HG03469 (cell line): ENCODE measurements at regions not wholly inside any gene's neighbourhood (a gene's known extent, or its start where the extent isn't known, plus 50 kb on each side); places are given as distances from the start of the nearest gene placed in this dataset.

ENCODE experiments used
- ATAC-seq: cut with Tn5 transposase; IDR thresholded peaks from one replicate; pipeline ENCODE4 v1.9.1; 2021; ENCODE audit warnings: mild to moderate bottlenecking, moderate library complexity, moderate number of reproducible peaks; ENCODE audit not compliant: unreplicated experiment

GRCh38 chr2:5544205-5544786 is 147.9 kb upstream of the SOX11 start:
- no peak for ATAC-seq

GRCh38 chr2:5546181-5546580 is 146.0 kb upstream of the SOX11 start:
- ATAC-seq: no peak

GRCh38 chr2:5548991-5549715 is 143.0 kb upstream of the SOX11 start:
- ATAC-seq: no peak

- ATAC-seq: no peak
Measured at GRCh38 chr2:5549771-5550170, 142.4 kb upstream of the SOX11 start.

- no peak for ATAC-seq
Measured at GRCh38 chr2:5555636-5556035, 136.5 kb upstream of the SOX11 start.

- ATAC-seq: no peak
Measured at GRCh38 chr2:5561006-5561405, 131.2 kb upstream of the SOX11 start.

GRCh38 chr2:5562426-5562825 is 129.8 kb upstream of the SOX11 start:
- no peak for ATAC-seq

GRCh38 chr2:5562865-5563264 is 129.3 kb upstream of the SOX11 start:
- ATAC-seq: no peak

GRCh38 chr2:5563411-5563810 is 128.8 kb upstream of the SOX11 start:
- ATAC-seq: no peak

- ATAC-seq: no peak
Measured at GRCh38 chr2:5569256-5569655, 122.9 kb upstream of the SOX11 start.

- ATAC-seq: no peak
Measured at GRCh38 chr2:5576015-5576414, 116.2 kb upstream of the SOX11 start.

GRCh38 chr2:5587766-5588165 is 104.4 kb upstream of the SOX11 start:
- ATAC-seq: no peak

GRCh38 chr2:5588601-5589000 is 103.6 kb upstream of the SOX11 start:
- no peak for ATAC-seq

GRCh38 chr2:5589183-5589582 is 103.0 kb upstream of the SOX11 start:
- ATAC-seq: no peak

- no peak for ATAC-seq
Measured at GRCh38 chr2:5590886-5591285, 101.3 kb upstream of the SOX11 start.

- no peak for ATAC-seq
Measured at GRCh38 chr2:5592916-5593315, 99.3 kb upstream of the SOX11 start.

GRCh38 chr2:5594249-5594695 is 97.9 kb upstream of the SOX11 start:
- ATAC-seq: no peak

- no peak for ATAC-seq
Measured at GRCh38 chr2:5596868-5597267, 95.3 kb upstream of the SOX11 start.

- ATAC-seq: no peak
Measured at GRCh38 chr2:5598156-5598555, 94.0 kb upstream of the SOX11 start.

- no peak for ATAC-seq
Measured at GRCh38 chr2:5609201-5609600, 83.0 kb upstream of the SOX11 start.

- no peak for ATAC-seq
Measured at GRCh38 chr2:5612666-5613065, 79.5 kb upstream of the SOX11 start.

GRCh38 chr2:5616019-5616418 is 76.2 kb upstream of the SOX11 start:
- ATAC-seq: no peak

- no peak for ATAC-seq
Measured at GRCh38 chr2:5617358-5617757, 74.8 kb upstream of the SOX11 start.
